Ishikawa (cell line): ENCODE measurements at regions not wholly inside any gene's neighbourhood (a gene's known extent, or its start where the extent isn't known, plus 50 kb on each side); places are given as distances from the start of the nearest gene placed in this dataset.

Experiments
- CEBPB ChIP-seq: IDR thresholded peaks from 2 replicates; pipeline ENCODE4 v1.6.1; 2012
- CREB1 ChIP-seq: IDR thresholded peaks from 2 replicates; pipeline ENCODE4 v1.6.1; 2012; ENCODE audit warnings: low read depth
- EGR1 ChIP-seq: IDR thresholded peaks from 2 replicates; pipeline ENCODE4 v1.6.1; 2012
- EP300 ChIP-seq: IDR thresholded peaks from 2 replicates; pipeline ENCODE4 v1.6.1; 2012; ENCODE audit warnings: borderline replicate concordance
- FOXM1 ChIP-seq: IDR thresholded peaks from 2 replicates; pipeline ENCODE4 v1.6.1; 2012; ENCODE audit warnings: low read depth, borderline replicate concordance
- MAX ChIP-seq: IDR thresholded peaks from 2 replicates; pipeline ENCODE4 v1.6.1; 2012
- RAD21 ChIP-seq: IDR thresholded peaks from 2 replicates; pipeline ENCODE4 v1.6.1; 2012; ENCODE audit warnings: low read depth
- TAF1 ChIP-seq: IDR thresholded peaks from 2 replicates; pipeline ENCODE4 v1.6.1; 2012; ENCODE audit warnings: low read depth, mild to moderate bottlenecking
- TF ChIP-seq, protein P1 (sequence below): IDR thresholded peaks from 2 replicates; pipeline ENCODE4 v1.6.1; 2012; ENCODE audit warnings: low read depth, mild to moderate bottlenecking

GRCh38 chr1:30484668-30485067 lies 238.7 kb downstream of the MATN1 start:
- TF ChIP-seq CEBPB (no peak), EGR1 (no peak), MAX (no peak), RAD21 (no peak), CREB1 (no peak), EP300 (no peak), TAF1 (no peak), FOXM1 (no peak)
- TF ChIP-seq, protein P1, sequence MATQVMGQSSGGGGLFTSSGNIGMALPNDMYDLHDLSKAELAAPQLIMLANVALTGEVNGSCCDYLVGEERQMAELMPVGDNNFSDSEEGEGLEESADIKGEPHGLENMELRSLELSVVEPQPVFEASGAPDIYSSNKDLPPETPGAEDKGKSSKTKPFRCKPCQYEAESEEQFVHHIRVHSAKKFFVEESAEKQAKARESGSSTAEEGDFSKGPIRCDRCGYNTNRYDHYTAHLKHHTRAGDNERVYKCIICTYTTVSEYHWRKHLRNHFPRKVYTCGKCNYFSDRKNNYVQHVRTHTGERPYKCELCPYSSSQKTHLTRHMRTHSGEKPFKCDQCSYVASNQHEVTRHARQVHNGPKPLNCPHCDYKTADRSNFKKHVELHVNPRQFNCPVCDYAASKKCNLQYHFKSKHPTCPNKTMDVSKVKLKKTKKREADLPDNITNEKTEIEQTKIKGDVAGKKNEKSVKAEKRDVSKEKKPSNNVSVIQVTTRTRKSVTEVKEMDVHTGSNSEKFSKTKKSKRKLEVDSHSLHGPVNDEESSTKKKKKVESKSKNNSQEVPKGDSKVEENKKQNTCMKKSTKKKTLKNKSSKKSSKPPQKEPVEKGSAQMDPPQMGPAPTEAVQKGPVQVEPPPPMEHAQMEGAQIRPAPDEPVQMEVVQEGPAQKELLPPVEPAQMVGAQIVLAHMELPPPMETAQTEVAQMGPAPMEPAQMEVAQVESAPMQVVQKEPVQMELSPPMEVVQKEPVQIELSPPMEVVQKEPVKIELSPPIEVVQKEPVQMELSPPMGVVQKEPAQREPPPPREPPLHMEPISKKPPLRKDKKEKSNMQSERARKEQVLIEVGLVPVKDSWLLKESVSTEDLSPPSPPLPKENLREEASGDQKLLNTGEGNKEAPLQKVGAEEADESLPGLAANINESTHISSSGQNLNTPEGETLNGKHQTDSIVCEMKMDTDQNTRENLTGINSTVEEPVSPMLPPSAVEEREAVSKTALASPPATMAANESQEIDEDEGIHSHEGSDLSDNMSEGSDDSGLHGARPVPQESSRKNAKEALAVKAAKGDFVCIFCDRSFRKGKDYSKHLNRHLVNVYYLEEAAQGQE = no peak
